GM12878 (cell line): ENCODE measurements at regions not wholly inside any gene's neighbourhood (a gene's known extent, or its start where the extent isn't known, plus 50 kb on each side); places are given as distances from the start of the nearest gene placed in this dataset.

Source experiments
- CEBPB ChIP-seq, 2 experiments: fragments of 150-350 bp in 1 of 2; IDR thresholded peaks; 2 replicates each; pipeline ENCODE4 v1.6.1; 2012 to 2014; ENCODE audit warnings: low read depth in 2 of 2, low read length in 2 of 2, borderline replicate concordance in 1 of 2, inconsistent platforms in 1 of 2
- CHD1 ChIP-seq: IDR thresholded peaks from 2 replicates; pipeline ENCODE4 v1.6.1; 2012; ENCODE audit warnings: low read depth, low read length, improper control_type of control experiment
- FOS ChIP-seq: IDR thresholded peaks from 3 replicates; pipeline ENCODE4 v1.6.1; 2011; ENCODE audit warnings: borderline replicate concordance; ENCODE audit not compliant: insufficient read length; ENCODE audit errors: extremely low read depth
- GABPA ChIP-seq: IDR thresholded peaks from 2 replicates; pipeline ENCODE4 v1.6.1; 2014; ENCODE audit warnings: antibody characterized with exemption, low read depth, mild to moderate bottlenecking, inconsistent platforms
- MTA3 ChIP-seq: IDR thresholded peaks from 2 replicates; pipeline ENCODE4 v1.6.1; 2012; ENCODE audit warnings: low read length, inconsistent platforms, borderline replicate concordance
- POLR2A ChIP-seq: IDR thresholded peaks from 2 replicates; pipeline ENCODE4 v1.6.1; 2011; ENCODE audit warnings: low read depth, mild to moderate bottlenecking, low read length
- SPI1 ChIP-seq: IDR thresholded peaks from 2 replicates; pipeline ENCODE4 v1.6.1; 2011; ENCODE audit warnings: low read depth, mild to moderate bottlenecking, low read length, moderate library complexity, borderline replicate concordance; ENCODE audit not compliant: insufficient read depth
- TAF1 ChIP-seq: IDR thresholded peaks from 2 replicates; pipeline ENCODE4 v1.6.1; 2011; ENCODE audit warnings: mild to moderate bottlenecking, low read depth, low read length, borderline replicate concordance
- ZNF24 ChIP-seq: fragments of 450-650 bp; IDR thresholded peaks from 2 replicates; pipeline ENCODE4 v1.6.1; 2017; ENCODE audit warnings: antibody characterized with exemption, mild to moderate bottlenecking
- TF ChIP-seq, protein P1 (sequence below): IDR thresholded peaks from 2 replicates; pipeline ENCODE4 v1.6.1; 2011; ENCODE audit warnings: borderline replicate concordance, low read depth, mild to moderate bottlenecking, moderate library complexity, low read length; ENCODE audit not compliant: insufficient read depth, poor library complexity, severe bottlenecking
- TF ChIP-seq, protein P2 (sequence below): fragments of 450-650 bp; IDR thresholded peaks from 2 replicates; pipeline ENCODE4 v1.6.1; 2017; ENCODE audit warnings: mild to moderate bottlenecking, moderate library complexity
- TF ChIP-seq, protein P3 (sequence below), 3 experiments: IDR thresholded peaks in 2 of 3; conservative IDR thresholded peaks in 1 of 3; 2 replicates each; pipeline ENCODE4 v1.5.1; 2011; ENCODE audit warnings: low read depth in 3 of 3, low read length in 3 of 3, mild to moderate bottlenecking in 3 of 3, control low read depth in 2 of 3, moderate library complexity in 2 of 3, inconsistent platforms in 1 of 3, mixed read lengths in 1 of 3; ENCODE audit not compliant: control insufficient read depth in 2 of 3, insufficient read depth in 1 of 3; ENCODE audit errors: extremely low read depth in 1 of 3

DNA sequence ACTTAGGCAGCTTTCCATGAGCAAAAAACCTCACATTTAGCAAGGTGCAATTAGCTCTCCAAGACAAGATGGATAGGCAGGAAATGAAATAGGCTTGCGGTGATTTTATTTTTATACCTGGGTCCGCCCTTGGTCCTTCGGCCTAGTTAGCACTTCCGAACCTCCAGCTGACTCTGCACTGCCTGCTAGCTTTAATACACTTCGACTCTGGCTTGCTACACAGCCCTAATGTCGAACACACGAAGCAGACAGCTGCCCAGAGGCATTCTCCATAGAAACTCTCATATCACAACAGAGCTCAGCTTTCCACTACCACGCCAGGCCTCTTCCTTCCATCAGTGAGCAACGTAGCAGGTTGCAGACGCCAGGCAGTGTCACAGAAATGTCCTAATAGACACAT, 688.0 kb downstream of the VRK1 start:
- no peak for TF ChIP-seq POLR2A
- TF ChIP-seq, protein P1, sequence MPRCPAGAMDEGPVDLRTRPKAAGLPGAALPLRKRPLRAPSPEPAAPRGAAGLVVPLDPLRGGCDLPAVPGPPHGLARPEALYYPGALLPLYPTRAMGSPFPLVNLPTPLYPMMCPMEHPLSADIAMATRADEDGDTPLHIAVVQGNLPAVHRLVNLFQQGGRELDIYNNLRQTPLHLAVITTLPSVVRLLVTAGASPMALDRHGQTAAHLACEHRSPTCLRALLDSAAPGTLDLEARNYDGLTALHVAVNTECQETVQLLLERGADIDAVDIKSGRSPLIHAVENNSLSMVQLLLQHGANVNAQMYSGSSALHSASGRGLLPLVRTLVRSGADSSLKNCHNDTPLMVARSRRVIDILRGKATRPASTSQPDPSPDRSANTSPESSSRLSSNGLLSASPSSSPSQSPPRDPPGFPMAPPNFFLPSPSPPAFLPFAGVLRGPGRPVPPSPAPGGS: no peak
- no peak for TF ChIP-seq ZNF24
- no peak for TF ChIP-seq GABPA
- TF ChIP-seq MTA3: no peak
- no peak for TF ChIP-seq SPI1
- no peak for TF ChIP-seq TAF1
- TF ChIP-seq, protein P2, sequence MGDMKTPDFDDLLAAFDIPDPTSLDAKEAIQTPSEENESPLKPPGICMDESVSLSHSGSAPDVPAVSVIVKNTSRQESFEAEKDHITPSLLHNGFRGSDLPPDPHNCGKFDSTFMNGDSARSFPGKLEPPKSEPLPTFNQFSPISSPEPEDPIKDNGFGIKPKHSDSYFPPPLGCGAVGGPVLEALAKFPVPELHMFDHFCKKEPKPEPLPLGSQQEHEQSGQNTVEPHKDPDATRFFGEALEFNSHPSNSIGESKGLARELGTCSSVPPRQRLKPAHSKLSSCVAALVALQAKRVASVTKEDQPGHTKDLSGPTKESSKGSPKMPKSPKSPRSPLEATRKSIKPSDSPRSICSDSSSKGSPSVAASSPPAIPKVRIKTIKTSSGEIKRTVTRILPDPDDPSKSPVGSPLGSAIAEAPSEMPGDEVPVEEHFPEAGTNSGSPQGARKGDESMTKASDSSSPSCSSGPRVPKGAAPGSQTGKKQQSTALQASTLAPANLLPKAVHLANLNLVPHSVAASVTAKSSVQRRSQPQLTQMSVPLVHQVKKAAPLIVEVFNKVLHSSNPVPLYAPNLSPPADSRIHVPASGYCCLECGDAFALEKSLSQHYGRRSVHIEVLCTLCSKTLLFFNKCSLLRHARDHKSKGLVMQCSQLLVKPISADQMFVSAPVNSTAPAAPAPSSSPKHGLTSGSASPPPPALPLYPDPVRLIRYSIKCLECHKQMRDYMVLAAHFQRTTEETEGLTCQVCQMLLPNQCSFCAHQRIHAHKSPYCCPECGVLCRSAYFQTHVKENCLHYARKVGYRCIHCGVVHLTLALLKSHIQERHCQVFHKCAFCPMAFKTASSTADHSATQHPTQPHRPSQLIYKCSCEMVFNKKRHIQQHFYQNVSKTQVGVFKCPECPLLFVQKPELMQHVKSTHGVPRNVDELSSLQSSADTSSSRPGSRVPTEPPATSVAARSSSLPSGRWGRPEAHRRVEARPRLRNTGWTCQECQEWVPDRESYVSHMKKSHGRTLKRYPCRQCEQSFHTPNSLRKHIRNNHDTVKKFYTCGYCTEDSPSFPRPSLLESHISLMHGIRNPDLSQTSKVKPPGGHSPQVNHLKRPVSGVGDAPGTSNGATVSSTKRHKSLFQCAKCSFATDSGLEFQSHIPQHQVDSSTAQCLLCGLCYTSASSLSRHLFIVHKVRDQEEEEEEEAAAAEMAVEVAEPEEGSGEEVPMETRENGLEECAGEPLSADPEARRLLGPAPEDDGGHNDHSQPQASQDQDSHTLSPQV: no peak
- TF ChIP-seq, protein P3, sequence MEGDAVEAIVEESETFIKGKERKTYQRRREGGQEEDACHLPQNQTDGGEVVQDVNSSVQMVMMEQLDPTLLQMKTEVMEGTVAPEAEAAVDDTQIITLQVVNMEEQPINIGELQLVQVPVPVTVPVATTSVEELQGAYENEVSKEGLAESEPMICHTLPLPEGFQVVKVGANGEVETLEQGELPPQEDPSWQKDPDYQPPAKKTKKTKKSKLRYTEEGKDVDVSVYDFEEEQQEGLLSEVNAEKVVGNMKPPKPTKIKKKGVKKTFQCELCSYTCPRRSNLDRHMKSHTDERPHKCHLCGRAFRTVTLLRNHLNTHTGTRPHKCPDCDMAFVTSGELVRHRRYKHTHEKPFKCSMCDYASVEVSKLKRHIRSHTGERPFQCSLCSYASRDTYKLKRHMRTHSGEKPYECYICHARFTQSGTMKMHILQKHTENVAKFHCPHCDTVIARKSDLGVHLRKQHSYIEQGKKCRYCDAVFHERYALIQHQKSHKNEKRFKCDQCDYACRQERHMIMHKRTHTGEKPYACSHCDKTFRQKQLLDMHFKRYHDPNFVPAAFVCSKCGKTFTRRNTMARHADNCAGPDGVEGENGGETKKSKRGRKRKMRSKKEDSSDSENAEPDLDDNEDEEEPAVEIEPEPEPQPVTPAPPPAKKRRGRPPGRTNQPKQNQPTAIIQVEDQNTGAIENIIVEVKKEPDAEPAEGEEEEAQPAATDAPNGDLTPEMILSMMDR (IDR thresholded peaks at IDR 0.05 in 2 of 3, conservative IDR thresholded peaks at IDR 0.05 in 1 of 3; ENCODE audit: control insufficient read depth in 2 of 3, extremely low read depth in 1 of 3, insufficient read depth in 1 of 3, low read depth in 3 of 3, low read length in 3 of 3): no peak
- TF ChIP-seq CEBPB (IDR thresholded peaks at IDR 0.05; ENCODE audit: borderline replicate concordance in 1 of 2, low read depth in 2 of 2, low read length in 2 of 2): no peak
- TF ChIP-seq FOS: no peak
- TF ChIP-seq CHD1: no peak
